Endothelial cell of umbilical vein (primary cell): ENCODE measurements at regions not wholly inside any gene's neighbourhood (a gene's known extent, or its start where the extent isn't known, plus 50 kb on each side); places are given as distances from the start of the nearest gene placed in this dataset.

Experiments
- BruUV-seq: library from RNA; stranded (reverse); fragments of 400-500 nt; replicated peaks from 2 replicates; lab custom pipeline; 2021; lab: Mats Ljungman, UMichigan
- CTCF ChIA-PET: fragments of 300-600, 350-600 bp; sonication (Branson Sonifier 250); formaldehyde crosslinking; loops from one replicate; lab custom pipeline; 2021; ENCODE audit warnings: antibody characterized with exemption, inconsistent platforms; lab: Charles Lee
- POLR2A ChIA-PET: fragments of 300-600, 350-600 bp; sonication (Branson Sonifier 250); formaldehyde crosslinking; loops from one replicate; lab custom pipeline; 2021; ENCODE audit warnings: antibody characterized with exemption, inconsistent platforms; lab: Charles Lee
- DNase-seq: peaks from one replicate; pipeline ENCODE4 v3.0.0-alpha.2; 2011; ENCODE audit warnings: low read depth, low spot score
- FAIRE-seq: peaks from 2 replicates; lab custom pipeline; 2011; peaks lifted over from hg19 to GRCh38; lab: Jason Lieb, UNC
- H2AFZ ChIP-seq: 2 replicates; pipeline ENCODE4 v1.6.0; 2012; ENCODE audit warnings: low read depth, low read length, control low read depth, inconsistent platforms
- H3K27ac ChIP-seq: 2 replicates; pipeline ENCODE4 v1.5.1; 2011; ENCODE audit warnings: low read depth, mild to moderate bottlenecking, control low read depth, low read length, moderate library complexity; ENCODE audit not compliant: insufficient read depth
- H3K27me3 ChIP-seq, 2 experiments: 2 replicates each; pipeline versions ENCODE4 v1.6.0 to v1.6.1; 2011; ENCODE audit warnings: low read length in 2 of 2, mixed read lengths in 1 of 2; ENCODE audit not compliant: control insufficient read depth in 2 of 2, insufficient read depth in 2 of 2
- H3K36me3 ChIP-seq, 2 experiments: 2 replicates in 1 of 2; 3 replicates in 1 of 2; pipeline ENCODE4 v1.5.1; 2011; ENCODE audit warnings: low read length in 2 of 2, mild to moderate bottlenecking in 1 of 2, moderate library complexity in 1 of 2; ENCODE audit not compliant: control insufficient read depth in 2 of 2, insufficient read depth in 2 of 2; ENCODE audit errors: extremely low read depth in 1 of 2
- H3K4me1 ChIP-seq: 3 replicates; pipeline ENCODE4 v1.5.1; 2011; ENCODE audit warnings: mild to moderate bottlenecking, low read length; ENCODE audit not compliant: control insufficient read depth, insufficient read depth; ENCODE audit errors: extremely low read depth
- H3K4me2 ChIP-seq: 2 replicates; pipeline ENCODE4 v1.6.1; 2011; ENCODE audit warnings: low read length, control low read depth, mixed read lengths; ENCODE audit not compliant: insufficient read depth
- H3K4me3 ChIP-seq, 3 experiments: fragments of 200-600 bp in 1 of 3; sonication (generic), shearing (Covaris generic) in 1 of 3; replicated peaks in 1 of 3; 2 replicates each; pipeline ENCODE4 v1.5.1; 2011 to 2016; ENCODE audit warnings: control low read depth in 3 of 3, low read length in 3 of 3, mild to moderate bottlenecking in 2 of 3, inconsistent platforms in 1 of 3, low read depth in 1 of 3, moderate library complexity in 1 of 3; ENCODE audit not compliant: insufficient read depth in 1 of 3
- H3K79me2 ChIP-seq: 2 replicates; pipeline ENCODE4 v1.6.0; 2012; ENCODE audit warnings: low read length, inconsistent platforms; ENCODE audit not compliant: control insufficient read depth, insufficient read depth
- H3K9ac ChIP-seq: replicated peaks from 2 replicates; pipeline ENCODE3; 2011; ENCODE audit warnings: low read length, control low read depth; ENCODE audit not compliant: insufficient read depth; ENCODE audit errors: extremely low read depth
- H3K9me1 ChIP-seq: replicated peaks from 3 replicates; pipeline ENCODE4 v1.6.0; 2011; ENCODE audit warnings: mild to moderate bottlenecking, low read length; ENCODE audit not compliant: control insufficient read depth, insufficient read depth; ENCODE audit errors: extremely low read depth
- H3K9me3 ChIP-seq: replicated peaks from 2 replicates; pipeline ENCODE4 v1.5.1; 2012; ENCODE audit warnings: low read length, inconsistent platforms; ENCODE audit not compliant: control insufficient read depth, insufficient read depth
- H4K20me1 ChIP-seq: replicated peaks from 2 replicates; pipeline ENCODE3; 2011; ENCODE audit warnings: mild to moderate bottlenecking, low read length; ENCODE audit not compliant: control insufficient read depth, insufficient read depth; ENCODE audit errors: extremely low read depth
- EZH2 ChIP-seq: IDR thresholded peaks from 2 replicates; pipeline ENCODE4 v1.6.1; 2012; ENCODE audit warnings: borderline replicate concordance, low read depth, mild to moderate bottlenecking, moderate library complexity, low read length, inconsistent platforms; ENCODE audit not compliant: severe bottlenecking
- FOS ChIP-seq: IDR thresholded peaks from 2 replicates; pipeline ENCODE4 v1.6.1; 2011; ENCODE audit warnings: mild to moderate bottlenecking, low read length, moderate library complexity, borderline replicate concordance; ENCODE audit not compliant: insufficient read depth
- GATA2 ChIP-seq: IDR thresholded peaks from 2 replicates; pipeline ENCODE4 v1.7.0; 2011; ENCODE audit warnings: low read depth, mild to moderate bottlenecking, moderate library complexity, mixed read lengths, low read length; ENCODE audit not compliant: insufficient read length, insufficient read depth
- JUN ChIP-seq: IDR thresholded peaks from 2 replicates; pipeline ENCODE4 v1.6.1; 2011; ENCODE audit warnings: borderline replicate concordance, low read depth; ENCODE audit not compliant: insufficient read length, insufficient read depth
- MAX ChIP-seq: IDR thresholded peaks from 2 replicates; pipeline ENCODE4 v1.6.1; 2011; ENCODE audit not compliant: insufficient read depth, insufficient read length
- MYC ChIP-seq: IDR thresholded peaks from one replicate; pipeline ENCODE4 v1.6.1; 2011; ENCODE audit warnings: mild to moderate bottlenecking, low read depth, low read length
- POLR2A ChIP-seq: IDR thresholded peaks from 2 replicates; pipeline ENCODE4 v1.6.1; 2012; ENCODE audit warnings: low read depth, mild to moderate bottlenecking, control low read depth, low read length
- POLR2AphosphoS5 ChIP-seq: IDR thresholded peaks from 2 replicates; pipeline ENCODE4 v1.6.1; 2012; ENCODE audit warnings: low read depth, mild to moderate bottlenecking, control low read depth, low read length, moderate library complexity; ENCODE audit not compliant: insufficient read depth
- dilution Hi-C: fragments of 300-500 bp; cut with MboI; formaldehyde crosslinking; loops from one replicate; pipeline ENCODE4 v1.15.0; 2019; ENCODE audit warnings: low sequenced_read_pairs; ENCODE audit not compliant: extremely low pct_ligation_motif_present
- intact Hi-C: fragments of 100-400 bp; cut with micrococcal nuclease; formaldehyde crosslinking; loops from one replicate; pipeline ENCODE4 v1.10.0; 2022
- TF ChIP-seq, protein P1 (sequence below), 2 donors: IDR thresholded peaks; 1 replicate in 1 of 2; 2 replicates in 1 of 2; pipeline ENCODE4 v1.5.1; 2011; ENCODE audit warnings: low read length in 2 of 2, mild to moderate bottlenecking in 2 of 2, moderate library complexity in 2 of 2, control low read depth in 1 of 2, inconsistent platforms in 1 of 2, low read depth in 1 of 2; ENCODE audit not compliant: insufficient read depth in 1 of 2; ENCODE audit errors: extremely low read depth in 1 of 2

- DNase-seq = no peak
- ChIA-PET CTCF (no interaction called here), POLR2A (no interaction called here)
- Histone ChIP-seq H3K36me3 (no peaks in the 10 kb centered on the region), H3K9me3 (no peaks in the 10 kb centered on the region), H3K9ac (no peak overlapping the region), H3K4me3 (no peak overlapping the region), H3K27me3 (peaks cover 0 to 7% of the 10 kb centered on the region in 2 experiments), H3K9me1 (no peaks in the 10 kb centered on the region), H3K79me2 (no peaks in the 10 kb centered on the region), H2AFZ (no peak overlapping the region), H4K20me1 (no peaks in the 10 kb centered on the region), H3K4me2 (no peak overlapping the region), H3K27ac (no peak overlapping the region), H3K4me1 (no peaks in the 10 kb centered on the region)
- BruUV-seq = no TSS peak
- intact Hi-C loops = no loop called here
- TF ChIP-seq POLR2A = no peak
- TF ChIP-seq, protein P1, sequence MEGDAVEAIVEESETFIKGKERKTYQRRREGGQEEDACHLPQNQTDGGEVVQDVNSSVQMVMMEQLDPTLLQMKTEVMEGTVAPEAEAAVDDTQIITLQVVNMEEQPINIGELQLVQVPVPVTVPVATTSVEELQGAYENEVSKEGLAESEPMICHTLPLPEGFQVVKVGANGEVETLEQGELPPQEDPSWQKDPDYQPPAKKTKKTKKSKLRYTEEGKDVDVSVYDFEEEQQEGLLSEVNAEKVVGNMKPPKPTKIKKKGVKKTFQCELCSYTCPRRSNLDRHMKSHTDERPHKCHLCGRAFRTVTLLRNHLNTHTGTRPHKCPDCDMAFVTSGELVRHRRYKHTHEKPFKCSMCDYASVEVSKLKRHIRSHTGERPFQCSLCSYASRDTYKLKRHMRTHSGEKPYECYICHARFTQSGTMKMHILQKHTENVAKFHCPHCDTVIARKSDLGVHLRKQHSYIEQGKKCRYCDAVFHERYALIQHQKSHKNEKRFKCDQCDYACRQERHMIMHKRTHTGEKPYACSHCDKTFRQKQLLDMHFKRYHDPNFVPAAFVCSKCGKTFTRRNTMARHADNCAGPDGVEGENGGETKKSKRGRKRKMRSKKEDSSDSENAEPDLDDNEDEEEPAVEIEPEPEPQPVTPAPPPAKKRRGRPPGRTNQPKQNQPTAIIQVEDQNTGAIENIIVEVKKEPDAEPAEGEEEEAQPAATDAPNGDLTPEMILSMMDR (IDR thresholded peaks at IDR 0.05; ENCODE audit: extremely low read depth in 1 of 2, insufficient read depth in 1 of 2, low read depth in 1 of 2, low read length in 2 of 2) = no peak
- TF ChIP-seq JUN = no peak
- TF ChIP-seq GATA2 = no peak
- TF ChIP-seq MYC = no peak
- no peak for TF ChIP-seq POLR2AphosphoS5
- TF ChIP-seq EZH2 = no peak
- TF ChIP-seq FOS = no peak
- TF ChIP-seq MAX = no peak
- FAIRE-seq = no peak
- dilution Hi-C loops = no loop called here
Measured at GRCh38 chr4:146053891-146054290, 115.3 kb upstream of the ZNF827 start.
